ENCODE measurements at regions not wholly inside any gene's neighbourhood (a gene's known extent, or its start where the extent isn't known, plus 50 kb on each side); places are given as distances from the start of the nearest gene placed in this dataset.
A peak's percentile ranks its signal among the peaks of the same experiment; 100 is the strongest.

DNA sequence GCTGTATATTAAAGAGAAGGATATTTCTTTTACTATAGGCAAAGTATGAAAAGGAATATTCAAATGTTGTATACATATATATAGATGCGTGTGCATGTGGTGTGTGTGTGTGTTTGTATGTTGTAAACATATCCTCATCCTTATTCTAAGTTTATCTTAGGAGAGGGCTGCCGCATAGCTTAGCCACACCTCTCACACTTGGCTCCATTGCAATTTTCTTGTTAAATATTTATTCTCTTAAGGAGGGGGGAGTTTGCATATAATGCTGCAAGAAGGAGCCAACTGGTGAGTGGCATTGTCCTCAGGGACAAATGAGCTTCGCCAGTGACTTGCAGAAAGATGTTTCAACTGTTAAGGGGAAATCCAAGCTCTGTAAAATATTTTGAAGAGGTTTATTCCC, 360.1 kb upstream of the RND3 start:
- Mint-ChIP-seq H3K27me3 (ENCODE audit: low read depth) (peaks cover 4% of the 10 kb centered on the region; the same call in 1 of the 2 replicates), H3K4me1 (peaks cover 29 to 39% of the 10 kb centered on the region in 2 experiments), H3K4me3 (no peak overlapping the region), H3K27ac (peak overlapping the region in 1 of 3 experiments; percentile 85; a peak in 1 of 7 replicates), H3K36me3 (ENCODE audit: insufficient read depth in 1 of 3, low read depth in 3 of 3) (peaks cover 7 to 26% (median 24%) of the 10 kb centered on the region in 3 experiments), H3K9me3 (peaks cover 8 to 20% of the 10 kb centered on the region in 2 experiments)
- no peak overlapping the region for H2BK120ac ChIP-seq (ENCODE audit: low read depth, low read length, poor library complexity, severe bottlenecking)
- H3K23ac ChIP-seq (ENCODE audit: insufficient read length, low read depth, low read length), result no peak overlapping the region
- H3K79me1 ChIP-seq (ENCODE audit: insufficient read depth, low read depth, low read length, poor library complexity, severe bottlenecking), result no peaks in the 10 kb centered on the region
- H3K27me3 ChIP-seq (ENCODE audit: insufficient read depth, low read length), result no peaks in the 10 kb centered on the region
- no peak overlapping the region for H3K56ac ChIP-seq (ENCODE audit: insufficient read length, low read depth, low read length)
- H3K18ac ChIP-seq (ENCODE audit: insufficient read length, low read depth, low read length), result no peak overlapping the region
- no peak overlapping the region for H2BK15ac ChIP-seq (ENCODE audit: low read depth, low read length)
- TF ChIP-seq, protein P1, sequence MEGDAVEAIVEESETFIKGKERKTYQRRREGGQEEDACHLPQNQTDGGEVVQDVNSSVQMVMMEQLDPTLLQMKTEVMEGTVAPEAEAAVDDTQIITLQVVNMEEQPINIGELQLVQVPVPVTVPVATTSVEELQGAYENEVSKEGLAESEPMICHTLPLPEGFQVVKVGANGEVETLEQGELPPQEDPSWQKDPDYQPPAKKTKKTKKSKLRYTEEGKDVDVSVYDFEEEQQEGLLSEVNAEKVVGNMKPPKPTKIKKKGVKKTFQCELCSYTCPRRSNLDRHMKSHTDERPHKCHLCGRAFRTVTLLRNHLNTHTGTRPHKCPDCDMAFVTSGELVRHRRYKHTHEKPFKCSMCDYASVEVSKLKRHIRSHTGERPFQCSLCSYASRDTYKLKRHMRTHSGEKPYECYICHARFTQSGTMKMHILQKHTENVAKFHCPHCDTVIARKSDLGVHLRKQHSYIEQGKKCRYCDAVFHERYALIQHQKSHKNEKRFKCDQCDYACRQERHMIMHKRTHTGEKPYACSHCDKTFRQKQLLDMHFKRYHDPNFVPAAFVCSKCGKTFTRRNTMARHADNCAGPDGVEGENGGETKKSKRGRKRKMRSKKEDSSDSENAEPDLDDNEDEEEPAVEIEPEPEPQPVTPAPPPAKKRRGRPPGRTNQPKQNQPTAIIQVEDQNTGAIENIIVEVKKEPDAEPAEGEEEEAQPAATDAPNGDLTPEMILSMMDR (conservative IDR thresholded peaks at IDR 0.05), result no peak
- no peak overlapping the region for H4K91ac ChIP-seq (ENCODE audit: insufficient read length, low read depth, low read length)
- H3K9me3 ChIP-seq (ENCODE audit: control insufficient read depth, low read depth, low read length), result no peaks in the 10 kb centered on the region
- no peak overlapping the region for H3K9ac ChIP-seq (ENCODE audit: extremely low read depth, insufficient read length, low read length)
- WGBS (ENCODE audit: extremely low coverage, insufficient read length, low lambda C conversion rate), result no CpG with 5 or more reads among the region's 3 CpGs
- H2AFZ ChIP-seq (ENCODE audit: low read length), result no peak overlapping the region
- H2AK5ac ChIP-seq (ENCODE audit: insufficient read length, low read length), result no peak overlapping the region
- no peak overlapping the region for H4K8ac ChIP-seq (replicated peaks; ENCODE audit: insufficient read length, low read depth, low read length)
- H3K4ac ChIP-seq (ENCODE audit: low read depth, low read length), result no peak overlapping the region
- H4K5ac ChIP-seq (ENCODE audit: insufficient read length, low read depth, low read length), result no peak overlapping the region
- no peaks in the 10 kb centered on the region for H4K20me1 ChIP-seq (ENCODE audit: control insufficient read depth, insufficient read depth, insufficient read length)
- H3K4me1 ChIP-seq (ENCODE audit: insufficient read depth, low read length), result peaks cover 6% of the 10 kb centered on the region; the same call in 1 of the 2 replicates
- H2BK12ac ChIP-seq (ENCODE audit: insufficient read length, low read depth, low read length), result no peak overlapping the region
- H2BK20ac ChIP-seq (ENCODE audit: low read depth, low read length, poor library complexity, severe bottlenecking), result no peak overlapping the region
- no peak overlapping the region for H3T11ph ChIP-seq (ENCODE audit: low read length)
- no peak overlapping the region for H3K4me2 ChIP-seq (ENCODE audit: insufficient read depth, insufficient read length, low read length)
- no peak for DNase-seq
- H3K23me2 ChIP-seq (ENCODE audit: insufficient read length, low read depth, low read length, poor library complexity, severe bottlenecking), result no peaks in the 10 kb centered on the region
- no peak overlapping the region for H3K14ac ChIP-seq (ENCODE audit: insufficient read depth, low read length)
- H3K79me2 ChIP-seq (ENCODE audit: insufficient read depth, low read length), result no peaks in the 10 kb centered on the region
- no peak overlapping the region for H3K27ac ChIP-seq (ENCODE audit: insufficient read length, low read depth, low read length)
- no peak overlapping the region for H2BK5ac ChIP-seq (ENCODE audit: insufficient read length, low read length)

Data from H9 (cell line).